ENCODE measurements at regions not wholly inside any gene's neighbourhood (a gene's known extent, or its start where the extent isn't known, plus 50 kb on each side); places are given as distances from the start of the nearest gene placed in this dataset.

GRCh38 chr3:30114918-30115317, 491.5 kb upstream of the TGFBR2 start:
- no peak for DNase-seq

GRCh38 chr3:30122359-30122758, 484.0 kb upstream of the TGFBR2 start:
- DNase-seq: no peak

GRCh38 chr3:30123224-30123623, 483.2 kb upstream of the TGFBR2 start:
- no peak for DNase-seq

- DNase-seq: no peak
Observed at GRCh38 chr3:30123755-30124154, 482.6 kb upstream of the TGFBR2 start.

GRCh38 chr3:30124435-30125370, 481.7 kb upstream of the TGFBR2 start:
- no peak for DNase-seq

- no peak for DNase-seq
Observed at GRCh38 chr3:30129765-30130164, 476.6 kb upstream of the TGFBR2 start.

- DNase-seq: no peak
Observed at GRCh38 chr3:30130391-30130790, 476.0 kb upstream of the TGFBR2 start.

- DNase-seq: no peak
Observed at GRCh38 chr3:30131191-30131590, 475.2 kb upstream of the TGFBR2 start.

GRCh38 chr3:30135190-30135589, 471.2 kb upstream of the TGFBR2 start:
- no peak for DNase-seq

GRCh38 chr3:30139283-30139682, 467.1 kb upstream of the TGFBR2 start:
- DNase-seq: no peak

GRCh38 chr3:30140356-30141075, 465.9 kb upstream of the TGFBR2 start:
- DNase-seq: peak; percentile 12 to 55 (median 34)

GRCh38 chr3:30141178-30141581, 465.2 kb upstream of the TGFBR2 start:
- DNase-seq: peak; percentile 22 to 70 (median 55)

GRCh38 chr3:30141927-30142326, 464.5 kb upstream of the TGFBR2 start:
- no peak for DNase-seq

GRCh38 chr3:30142946-30143345, 463.5 kb upstream of the TGFBR2 start:
- DNase-seq: no peak

GRCh38 chr3:30145281-30145680, 461.1 kb upstream of the TGFBR2 start:
- no peak for DNase-seq

- no peak for DNase-seq
Observed at GRCh38 chr3:30146978-30147377, 459.4 kb upstream of the TGFBR2 start.

- no peak for DNase-seq
Observed at GRCh38 chr3:30154853-30155252, 451.5 kb upstream of the TGFBR2 start.

- DNase-seq: no peak
Observed at GRCh38 chr3:30155755-30156154, 450.6 kb upstream of the TGFBR2 start.

- DNase-seq: peak in 1 of 3 donors; percentile 56
Observed at GRCh38 chr3:30156586-30157498, 449.6 kb upstream of the TGFBR2 start.

GRCh38 chr3:30161375-30161774, 445.0 kb upstream of the TGFBR2 start:
- peak in 2 of 3 donors; percentile 50 to 75 for DNase-seq

- peak; percentile 58 to 85 (median 72) for DNase-seq
Observed at GRCh38 chr3:30162579-30162978, 443.8 kb upstream of the TGFBR2 start.

GRCh38 chr3:30166535-30166934, 439.9 kb upstream of the TGFBR2 start:
- DNase-seq: no peak

Data from muscle of back (tissue), 3 donors.